GM12864 (cell line): ENCODE measurements at regions not wholly inside any gene's neighbourhood (a gene's known extent, or its start where the extent isn't known, plus 50 kb on each side); places are given as distances from the start of the nearest gene placed in this dataset.

Source experiments
- DNase-seq: peaks from one replicate; pipeline ENCODE4 v3.0.0-alpha.2; 2011; ENCODE audit warnings: low read depth
- H3K4me3 ChIP-seq: 2 replicates; pipeline ENCODE4 v1.5.1; 2011; ENCODE audit warnings: mild to moderate bottlenecking, low read depth, low read length, control low read depth
- TF ChIP-seq, protein P1 (sequence below): IDR thresholded peaks from 2 replicates; pipeline ENCODE4 v1.5.1; 2011; ENCODE audit warnings: low read depth, mild to moderate bottlenecking, moderate library complexity, low read length, control low read depth, inconsistent platforms; ENCODE audit errors: missing control alignments

GRCh38 chr2:156190517-156190916 is 142.0 kb downstream of the NR4A2 start:
- no peak for DNase-seq
- TF ChIP-seq, protein P1, sequence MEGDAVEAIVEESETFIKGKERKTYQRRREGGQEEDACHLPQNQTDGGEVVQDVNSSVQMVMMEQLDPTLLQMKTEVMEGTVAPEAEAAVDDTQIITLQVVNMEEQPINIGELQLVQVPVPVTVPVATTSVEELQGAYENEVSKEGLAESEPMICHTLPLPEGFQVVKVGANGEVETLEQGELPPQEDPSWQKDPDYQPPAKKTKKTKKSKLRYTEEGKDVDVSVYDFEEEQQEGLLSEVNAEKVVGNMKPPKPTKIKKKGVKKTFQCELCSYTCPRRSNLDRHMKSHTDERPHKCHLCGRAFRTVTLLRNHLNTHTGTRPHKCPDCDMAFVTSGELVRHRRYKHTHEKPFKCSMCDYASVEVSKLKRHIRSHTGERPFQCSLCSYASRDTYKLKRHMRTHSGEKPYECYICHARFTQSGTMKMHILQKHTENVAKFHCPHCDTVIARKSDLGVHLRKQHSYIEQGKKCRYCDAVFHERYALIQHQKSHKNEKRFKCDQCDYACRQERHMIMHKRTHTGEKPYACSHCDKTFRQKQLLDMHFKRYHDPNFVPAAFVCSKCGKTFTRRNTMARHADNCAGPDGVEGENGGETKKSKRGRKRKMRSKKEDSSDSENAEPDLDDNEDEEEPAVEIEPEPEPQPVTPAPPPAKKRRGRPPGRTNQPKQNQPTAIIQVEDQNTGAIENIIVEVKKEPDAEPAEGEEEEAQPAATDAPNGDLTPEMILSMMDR, result no peak
- no peak overlapping the region for H3K4me3 ChIP-seq

DNA sequence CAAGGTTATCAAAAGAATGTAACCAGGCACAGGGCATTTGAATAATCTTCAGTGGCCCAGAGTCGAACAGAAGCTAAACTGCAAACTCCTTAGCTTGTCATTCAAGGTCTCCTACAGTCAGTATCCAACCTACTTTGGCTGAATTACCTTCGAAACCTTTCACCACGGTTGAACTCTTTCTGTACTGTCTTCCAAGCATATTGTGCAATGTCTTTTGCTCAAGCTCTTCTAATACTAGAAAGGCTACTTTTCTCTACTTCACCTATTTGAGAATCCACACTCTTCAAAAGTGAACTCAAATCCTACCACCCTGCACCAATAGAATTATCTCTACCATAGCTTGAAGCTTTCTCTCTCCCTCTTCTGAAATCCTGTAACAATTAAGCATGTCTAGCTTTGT is 142.9 kb downstream of the NR4A2 start:
- no peak for DNase-seq
- TF ChIP-seq, protein P1, result no peak
- H3K4me3 ChIP-seq, result no peak overlapping the region

DNA sequence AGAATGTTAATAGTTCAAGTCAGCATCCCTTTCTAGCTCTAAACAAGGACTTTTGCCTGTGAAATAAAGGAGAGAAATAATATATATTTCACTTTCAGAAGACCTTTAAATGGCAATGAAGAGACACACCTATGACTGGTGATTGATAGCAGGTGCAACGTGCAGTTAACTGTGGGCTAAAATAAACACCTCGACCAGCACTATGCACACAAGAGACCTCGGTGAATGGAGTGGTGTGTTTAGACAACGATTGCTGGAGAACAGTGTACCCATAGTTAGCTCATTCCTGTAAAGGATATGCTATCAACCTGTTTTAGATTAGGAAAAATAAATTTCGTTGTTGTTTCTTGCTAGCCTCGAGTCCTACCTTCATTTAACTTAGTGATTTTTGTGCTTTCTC is 143.4 kb downstream of the NR4A2 start:
- TF ChIP-seq, protein P1, result no peak
- no peak overlapping the region for H3K4me3 ChIP-seq
- no peak for DNase-seq

- DNase-seq, result no peak
- TF ChIP-seq, protein P1, result no peak
- H3K4me3 ChIP-seq, result no peak overlapping the region
These were observed 150.4 kb downstream of the NR4A2 start for GRCh38 chr2:156182132-156182531.

GRCh38 chr2:156181208-156181607 is 151.3 kb downstream of the NR4A2 start:
- no peak for DNase-seq
- H3K4me3 ChIP-seq, result no peak overlapping the region
- TF ChIP-seq, protein P1, result no peak

- H3K4me3 ChIP-seq, result no peak overlapping the region
- no peak for DNase-seq
- TF ChIP-seq, protein P1, result no peak
These were observed 154.9 kb downstream of the NR4A2 start for GRCh38 chr2:156177654-156178053.

DNA sequence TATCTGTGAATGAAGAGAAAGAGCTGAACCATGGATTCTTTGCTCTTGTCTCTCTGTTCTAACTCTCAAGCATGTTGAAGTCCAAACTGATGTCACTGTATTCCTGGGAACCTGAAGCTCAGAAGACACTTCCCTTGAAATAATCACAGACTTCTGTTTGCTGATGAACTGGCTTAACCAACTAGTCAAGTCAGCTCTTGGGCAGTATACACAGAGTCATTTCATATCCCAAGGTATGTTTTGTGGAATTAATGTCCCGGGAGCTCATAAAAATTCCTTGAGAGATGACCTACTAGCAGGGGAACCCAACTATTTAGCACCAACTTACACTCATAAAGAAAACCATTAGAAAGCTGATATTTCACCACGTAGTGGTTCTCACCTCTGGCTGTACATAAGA is 156.6 kb downstream of the NR4A2 start:
- TF ChIP-seq, protein P1, result no peak
- H3K4me3 ChIP-seq, result no peak overlapping the region
- DNase-seq, result no peak
